ENCODE measurements at regions not wholly inside any gene's neighbourhood (a gene's known extent, or its start where the extent isn't known, plus 50 kb on each side); places are given as distances from the start of the nearest gene placed in this dataset.

- ChIA-PET CTCF (ENCODE audit: partially characterized antibody) (no interaction called here), POLR2A (ENCODE audit: partially characterized antibody) (no interaction called here)
- Mint-ChIP-seq H3K36me3 (no peaks in the 10 kb centered on the region), H3K9me3 (no peaks in the 10 kb centered on the region), H3K27ac (no peak overlapping the region), H3K4me1 (no peaks in the 10 kb centered on the region), H3K4me3 (no peak overlapping the region), H3K27me3 (peaks cover 1 to 4% of the 10 kb centered on the region in 2 donors)
- DNase-seq, result no peak
- H3K36me3 ChIP-seq (ENCODE audit: insufficient read depth, low read length), result no peaks in the 10 kb centered on the region
- H3K4me3 ChIP-seq (ENCODE audit: low read length in 2 of 2), result no peak overlapping the region
- no peaks in the 10 kb centered on the region for H3K9me3 ChIP-seq (ENCODE audit: control insufficient read depth in 1 of 2, low read length in 2 of 2)
- no peak overlapping the region for H3K27ac ChIP-seq (ENCODE audit: low read depth, low read length)
- intact Hi-C loops (cut with micrococcal nuclease), result no loop called here
- no peaks in the 10 kb centered on the region for H3K4me1 ChIP-seq (ENCODE audit: insufficient read depth, low read length)
- H3K27me3 ChIP-seq (ENCODE audit: insufficient read depth, low read length), result no peaks in the 10 kb centered on the region
These were observed 577.0 kb downstream of the LMO4 start for GRCh38 chr1:87905651-87906050.

- Mint-ChIP-seq H3K36me3 (no peaks in the 10 kb centered on the region), H3K9me3 (peaks cover 0 to under 1% (median 0%) of the 10 kb centered on the region in 8 donors), H3K4me3 (no peak overlapping the region), H3K27ac (no peak overlapping the region), H3K4me1 (no peaks in the 10 kb centered on the region), H3K27me3 (peaks cover 1 to 4% of the 10 kb centered on the region in 2 donors)
- H3K27ac ChIP-seq (ENCODE audit: low read depth, low read length), result no peak overlapping the region
- intact Hi-C loops (cut with micrococcal nuclease), result no loop called here
- H3K9me3 ChIP-seq (ENCODE audit: control insufficient read depth in 1 of 2, low read length in 2 of 2), result no peaks in the 10 kb centered on the region
- no peak overlapping the region for H3K4me3 ChIP-seq (ENCODE audit: low read length in 2 of 2)
- CTCF ChIA-PET (ENCODE audit: partially characterized antibody), result no interaction called here
- H3K27me3 ChIP-seq (ENCODE audit: insufficient read depth, low read length), result no peaks in the 10 kb centered on the region
- no peak for DNase-seq
- POLR2A ChIA-PET (ENCODE audit: partially characterized antibody), result no interaction called here
- H3K36me3 ChIP-seq (ENCODE audit: insufficient read depth, low read length), result no peaks in the 10 kb centered on the region
- no peaks in the 10 kb centered on the region for H3K4me1 ChIP-seq (ENCODE audit: insufficient read depth, low read length)
These were observed 577.4 kb downstream of the LMO4 start for GRCh38 chr1:87906078-87906477.

GRCh38 chr1:87913361-87913760, 584.7 kb downstream of the LMO4 start:
- CTCF ChIA-PET (ENCODE audit: partially characterized antibody), result no interaction called here
- Histone ChIP-seq H3K27me3 (ENCODE audit: insufficient read depth, low read length) (no peaks in the 10 kb centered on the region), H3K36me3 (ENCODE audit: insufficient read depth, low read length) (no peaks in the 10 kb centered on the region), H3K4me1 (ENCODE audit: insufficient read depth, low read length) (no peaks in the 10 kb centered on the region), H3K27ac (ENCODE audit: low read depth, low read length) (no peak overlapping the region), H3K4me3 (ENCODE audit: low read length in 2 of 2) (no peak overlapping the region), H3K9me3 (ENCODE audit: control insufficient read depth in 1 of 2, low read length in 2 of 2) (no peaks in the 10 kb centered on the region)
- POLR2A ChIA-PET (ENCODE audit: partially characterized antibody), result no interaction called here
- H3K9me3 Mint-ChIP-seq, result peaks cover 0 to 25% (median 17%) of the 10 kb centered on the region in 8 donors
- no peak for DNase-seq
- intact Hi-C loops (cut with micrococcal nuclease), result no loop called here
- H3K4me3 Mint-ChIP-seq, result no peak overlapping the region
- H3K27ac Mint-ChIP-seq, result no peak overlapping the region
- peaks cover 0 to 2% of the 10 kb centered on the region in 2 donors for H3K36me3 Mint-ChIP-seq
- H3K27me3 Mint-ChIP-seq, result peaks cover 3% of the 10 kb centered on the region in 2 donors
- H3K4me1 Mint-ChIP-seq, result no peaks in the 10 kb centered on the region

GRCh38 chr1:87914396-87914795, 585.7 kb downstream of the LMO4 start:
- Mint-ChIP-seq H3K36me3 (peaks cover 0 to 2% of the 10 kb centered on the region in 2 donors), H3K9me3 (peaks cover 0 to 25% (median 17%) of the 10 kb centered on the region in 8 donors), H3K27ac (no peak overlapping the region), H3K27me3 (peaks cover 5 to 6% of the 10 kb centered on the region in 2 donors), H3K4me1 (no peaks in the 10 kb centered on the region), H3K4me3 (no peak overlapping the region)
- POLR2A ChIA-PET (ENCODE audit: partially characterized antibody), result no interaction called here
- Histone ChIP-seq H3K4me3 (ENCODE audit: low read length in 2 of 2) (no peak overlapping the region), H3K9me3 (ENCODE audit: control insufficient read depth in 1 of 2, low read length in 2 of 2) (no peaks in the 10 kb centered on the region), H3K27me3 (ENCODE audit: insufficient read depth, low read length) (no peaks in the 10 kb centered on the region), H3K27ac (ENCODE audit: low read depth, low read length) (no peak overlapping the region), H3K36me3 (ENCODE audit: insufficient read depth, low read length) (no peaks in the 10 kb centered on the region), H3K4me1 (ENCODE audit: insufficient read depth, low read length) (no peaks in the 10 kb centered on the region)
- DNase-seq, result no peak
- intact Hi-C loops (cut with micrococcal nuclease), result no loop called here
- CTCF ChIA-PET (ENCODE audit: partially characterized antibody), result no interaction called here

GRCh38 chr1:87915771-87916170, 587.1 kb downstream of the LMO4 start:
- Histone ChIP-seq H3K4me3 (ENCODE audit: low read length in 2 of 2) (no peak overlapping the region), H3K9me3 (ENCODE audit: control insufficient read depth in 1 of 2, low read length in 2 of 2) (no peaks in the 10 kb centered on the region), H3K27ac (ENCODE audit: low read depth, low read length) (no peak overlapping the region), H3K27me3 (ENCODE audit: insufficient read depth, low read length) (no peaks in the 10 kb centered on the region), H3K36me3 (ENCODE audit: insufficient read depth, low read length) (no peaks in the 10 kb centered on the region), H3K4me1 (ENCODE audit: insufficient read depth, low read length) (no peaks in the 10 kb centered on the region)
- CTCF ChIA-PET (ENCODE audit: partially characterized antibody), result no interaction called here
- Mint-ChIP-seq H3K27ac (no peak overlapping the region), H3K4me1 (no peaks in the 10 kb centered on the region), H3K36me3 (peaks cover 0 to 2% of the 10 kb centered on the region in 2 donors), H3K4me3 (no peak overlapping the region), H3K9me3 (peaks cover 0 to 25% (median 17%) of the 10 kb centered on the region in 8 donors), H3K27me3 (peaks cover 5 to 6% of the 10 kb centered on the region in 2 donors)
- POLR2A ChIA-PET (ENCODE audit: partially characterized antibody), result no interaction called here
- intact Hi-C loops (cut with micrococcal nuclease), result no loop called here
- DNase-seq, result no peak

- Histone ChIP-seq H3K4me1 (ENCODE audit: insufficient read depth, low read length) (no peaks in the 10 kb centered on the region), H3K9me3 (ENCODE audit: control insufficient read depth in 1 of 2, low read length in 2 of 2) (no peaks in the 10 kb centered on the region), H3K36me3 (ENCODE audit: insufficient read depth, low read length) (no peaks in the 10 kb centered on the region), H3K27ac (ENCODE audit: low read depth, low read length) (no peak overlapping the region), H3K4me3 (ENCODE audit: low read length in 2 of 2) (no peak overlapping the region), H3K27me3 (ENCODE audit: insufficient read depth, low read length) (no peaks in the 10 kb centered on the region)
- H3K9me3 Mint-ChIP-seq, result peaks cover 0 to 25% (median 17%) of the 10 kb centered on the region in 8 donors
- no peaks in the 10 kb centered on the region for H3K4me1 Mint-ChIP-seq
- peaks cover 0 to 2% of the 10 kb centered on the region in 2 donors for H3K36me3 Mint-ChIP-seq
- intact Hi-C loops (cut with micrococcal nuclease), result no loop called here
- ChIA-PET POLR2A (ENCODE audit: partially characterized antibody) (no interaction called here), CTCF (ENCODE audit: partially characterized antibody) (no interaction called here)
- H3K4me3 Mint-ChIP-seq, result no peak overlapping the region
- no peak overlapping the region for H3K27ac Mint-ChIP-seq
- no peak for DNase-seq
- H3K27me3 Mint-ChIP-seq, result peaks cover 5 to 6% of the 10 kb centered on the region in 2 donors
These were observed 588.3 kb downstream of the LMO4 start for GRCh38 chr1:87916965-87917364.

- H3K36me3 ChIP-seq (ENCODE audit: insufficient read depth, low read length), result no peaks in the 10 kb centered on the region
- no peaks in the 10 kb centered on the region for H3K4me1 ChIP-seq (ENCODE audit: insufficient read depth, low read length)
- ChIA-PET CTCF (ENCODE audit: partially characterized antibody) (interaction anchor here (1.8 kb wide), 1 partner anchor 34 kb away, joined by 3 read pairs; no protein-coding TSS in a partner anchor), POLR2A (ENCODE audit: partially characterized antibody) (no interaction called here)
- H3K9me3 Mint-ChIP-seq, result peaks cover 0 to 15% (median 9%) of the 10 kb centered on the region in 8 donors
- H3K27me3 Mint-ChIP-seq, result peaks cover 5 to 8% of the 10 kb centered on the region in 2 donors
- H3K27me3 ChIP-seq (ENCODE audit: insufficient read depth, low read length), result no peaks in the 10 kb centered on the region
- no peak overlapping the region for H3K4me3 ChIP-seq (ENCODE audit: low read length in 2 of 2)
- no peaks in the 10 kb centered on the region for H3K4me1 Mint-ChIP-seq
- no peak overlapping the region for H3K27ac ChIP-seq (ENCODE audit: low read depth, low read length)
- DNase-seq, result no peak
- H3K27ac Mint-ChIP-seq, result no peak overlapping the region
- no peak overlapping the region for H3K4me3 Mint-ChIP-seq
- intact Hi-C loops (cut with micrococcal nuclease), result no loop called here
- H3K36me3 Mint-ChIP-seq, result no peaks in the 10 kb centered on the region
- no peaks in the 10 kb centered on the region for H3K9me3 ChIP-seq (ENCODE audit: control insufficient read depth in 1 of 2, low read length in 2 of 2)
These were observed 589.7 kb downstream of the LMO4 start for GRCh38 chr1:87918398-87918797.

GRCh38 chr1:87922885-87923284, 594.2 kb downstream of the LMO4 start:
- intact Hi-C loops (cut with micrococcal nuclease), result no loop called here
- H3K9me3 ChIP-seq (ENCODE audit: control insufficient read depth in 1 of 2, low read length in 2 of 2), result no peaks in the 10 kb centered on the region
- H3K36me3 ChIP-seq (ENCODE audit: insufficient read depth, low read length), result no peaks in the 10 kb centered on the region
- H3K27ac ChIP-seq (ENCODE audit: low read depth, low read length), result no peak overlapping the region
- Mint-ChIP-seq H3K36me3 (no peaks in the 10 kb centered on the region), H3K27ac (no peak overlapping the region), H3K4me1 (no peaks in the 10 kb centered on the region), H3K4me3 (no peak overlapping the region), H3K27me3 (peaks cover 3 to 8% of the 10 kb centered on the region in 2 donors), H3K9me3 (no peaks in the 10 kb centered on the region)
- ChIA-PET CTCF (ENCODE audit: partially characterized antibody) (no interaction called here), POLR2A (ENCODE audit: partially characterized antibody) (no interaction called here)
- no peaks in the 10 kb centered on the region for H3K27me3 ChIP-seq (ENCODE audit: insufficient read depth, low read length)
- H3K4me1 ChIP-seq (ENCODE audit: insufficient read depth, low read length), result no peaks in the 10 kb centered on the region
- H3K4me3 ChIP-seq (ENCODE audit: low read length in 2 of 2), result no peak overlapping the region
- DNase-seq, result no peak

Data from CD4-positive, alpha-beta memory T cell (primary cell).